AG04449 (cell line): ENCODE measurements at regions not wholly inside any gene's neighbourhood (a gene's known extent, or its start where the extent isn't known, plus 50 kb on each side); places are given as distances from the start of the nearest gene placed in this dataset.

Experiments
- CTCF ChIA-PET: fragments of 350-600 bp; formaldehyde crosslinking; extraction: SDS; loops from one replicate; lab custom pipeline; 2021; ENCODE audit warnings: antibody characterized with exemption; lab: Yijun Ruan, JAX
- POLR2A ChIA-PET: fragments of 400-600, 350-600 bp; formaldehyde crosslinking; extraction: SDS; loops from one replicate; lab custom pipeline; 2020; ENCODE audit warnings: antibody characterized with exemption, inconsistent platforms; lab: Yijun Ruan, JAX
- DNase-seq: peaks from one replicate; pipeline ENCODE4 v3.0.0-alpha.2; 2010; ENCODE audit warnings: low read depth, low spot score
- H3K4me3 ChIP-seq: 2 replicates; pipeline ENCODE4 v1.5.1; 2011; ENCODE audit warnings: low read depth, mild to moderate bottlenecking, control low read depth, low read length
- CTCF ChIP-seq: IDR thresholded peaks from one replicate; pipeline ENCODE4 v1.5.1; 2011; ENCODE audit warnings: mild to moderate bottlenecking, moderate library complexity, low read length, control low read depth, inconsistent platforms; ENCODE audit not compliant: insufficient read depth; ENCODE audit errors: missing control alignments

DNA sequence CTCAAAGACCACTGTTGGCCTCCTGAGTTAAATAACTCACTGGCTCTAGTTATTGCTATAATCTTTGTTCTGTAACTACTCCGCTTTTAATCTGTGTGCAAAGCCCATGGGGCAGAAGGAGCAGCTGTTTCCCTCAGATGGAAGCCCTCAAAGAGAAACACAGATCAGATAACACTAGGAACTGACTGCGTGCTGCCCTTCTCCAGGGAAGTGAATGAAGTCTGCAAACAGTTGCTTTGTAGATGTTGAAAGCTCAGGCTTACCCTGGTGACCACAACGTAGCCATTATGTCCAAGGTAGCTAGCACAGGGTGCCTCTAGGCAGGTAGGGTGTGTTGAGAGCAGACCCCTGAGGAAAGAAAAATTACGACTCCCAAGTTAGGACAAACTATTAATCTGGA lies 152.3 kb upstream of the STAC start:
- ChIA-PET POLR2A (no interaction called here), CTCF (no interaction called here)
- H3K4me3 ChIP-seq = no peak overlapping the region
- TF ChIP-seq CTCF = no peak
- no peak for DNase-seq

DNA sequence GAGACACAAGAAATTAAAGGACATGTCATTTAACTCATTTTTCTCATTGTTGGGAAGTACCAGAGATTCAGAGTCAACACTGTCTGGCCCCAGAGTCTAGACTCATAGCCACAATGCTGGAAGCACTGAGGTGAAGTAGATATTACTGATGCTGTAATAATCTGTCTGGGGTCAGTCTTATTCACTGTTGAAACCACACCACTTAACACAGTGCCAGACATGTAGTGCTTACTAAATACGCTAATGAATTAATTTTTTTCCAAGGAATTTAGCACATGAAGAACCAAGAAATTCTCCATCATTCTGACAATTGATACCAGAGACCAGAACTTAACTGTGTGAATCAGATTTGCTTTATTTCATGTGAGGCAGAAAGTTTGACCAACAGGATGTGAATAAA lies 150.8 kb upstream of the STAC start:
- H3K4me3 ChIP-seq = no peak overlapping the region
- DNase-seq = no peak
- TF ChIP-seq CTCF = no peak
- ChIA-PET CTCF (no interaction called here), POLR2A (no interaction called here)

DNA sequence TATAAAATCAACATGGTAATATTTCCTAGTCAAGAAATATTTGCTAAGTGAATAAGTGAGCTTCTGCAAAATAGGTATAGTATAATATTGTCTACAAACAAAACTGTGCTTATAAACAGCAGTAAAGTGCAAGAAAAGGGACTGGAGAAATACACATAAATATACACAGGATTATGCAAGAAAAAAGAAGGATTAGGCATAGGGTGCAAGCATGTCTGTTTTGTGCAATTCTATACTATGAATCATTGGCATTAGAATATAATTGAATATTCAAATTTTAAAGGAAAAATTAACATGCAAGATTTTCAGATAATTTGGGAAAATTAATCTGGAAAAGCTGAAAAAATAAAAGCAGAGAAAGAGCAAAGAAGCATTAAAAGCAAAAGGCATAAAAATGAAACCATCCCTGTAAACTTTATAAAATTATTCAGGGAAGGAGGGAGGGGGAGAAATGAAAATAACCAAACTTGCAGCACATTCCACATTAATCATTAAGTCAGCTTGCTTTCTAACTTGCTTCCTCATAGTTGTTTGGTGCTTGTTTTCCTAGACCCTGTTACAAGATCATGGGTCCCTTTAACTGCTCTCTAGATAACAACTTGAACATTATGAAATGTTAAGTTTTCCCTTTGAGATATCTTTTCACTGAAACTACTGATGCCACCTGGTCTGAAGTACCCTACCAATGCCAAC lies 147.4 kb upstream of the STAC start:
- CTCF ChIA-PET = no interaction called here

DNA sequence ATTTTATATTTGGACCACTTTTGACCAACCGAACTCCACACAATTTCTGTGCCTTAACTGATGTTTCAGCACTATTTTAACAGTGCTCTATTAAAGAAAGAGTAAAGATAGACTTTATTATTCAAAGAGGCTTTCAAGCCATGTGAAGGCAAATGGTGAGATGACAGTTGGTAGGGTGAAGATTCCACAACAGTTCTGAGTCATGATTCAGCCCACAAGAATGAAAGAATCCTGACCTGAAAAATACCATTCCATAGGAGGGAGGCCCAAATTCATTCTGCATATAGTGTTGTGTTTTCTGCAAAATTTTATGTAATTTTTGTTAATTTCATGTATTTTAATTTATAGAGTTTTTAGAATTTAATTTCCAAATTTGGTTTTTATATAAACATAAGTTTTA lies 135.6 kb upstream of the STAC start:
- peak; percentile 7 for DNase-seq
- H3K4me3 ChIP-seq = no peak overlapping the region
- ChIA-PET POLR2A (no interaction called here), CTCF (no interaction called here)
- no peak for TF ChIP-seq CTCF

More for the DNA sequence above, 147.4 kb upstream of the STAC start:
- POLR2A ChIA-PET = no interaction called here
- TF ChIP-seq CTCF = no peak
- H3K4me3 ChIP-seq = no peak overlapping the region
- DNase-seq = no peak

DNA sequence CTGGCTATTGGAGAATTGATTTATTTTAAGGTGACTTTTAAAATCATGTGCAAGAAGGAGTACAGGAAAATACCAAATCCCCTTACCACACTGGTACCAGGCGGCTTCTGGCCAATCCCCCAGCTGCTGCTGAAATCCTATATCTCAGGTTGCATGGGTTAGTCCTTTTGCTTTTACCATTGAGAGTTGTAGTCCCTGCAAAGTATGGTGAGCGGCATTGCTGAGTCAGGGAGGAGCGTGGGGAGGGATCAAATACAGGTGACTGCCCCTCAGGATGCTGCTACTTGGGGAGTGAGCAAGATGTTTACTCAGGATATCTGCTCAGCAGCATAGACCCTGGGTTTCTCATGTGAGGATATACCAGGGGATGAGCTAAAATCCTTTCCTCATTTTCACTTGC lies 131.9 kb upstream of the STAC start:
- POLR2A ChIA-PET = no interaction called here
- H3K4me3 ChIP-seq = no peak overlapping the region
- no peak for TF ChIP-seq CTCF
- DNase-seq = no peak
- CTCF ChIA-PET = no interaction called here

DNA sequence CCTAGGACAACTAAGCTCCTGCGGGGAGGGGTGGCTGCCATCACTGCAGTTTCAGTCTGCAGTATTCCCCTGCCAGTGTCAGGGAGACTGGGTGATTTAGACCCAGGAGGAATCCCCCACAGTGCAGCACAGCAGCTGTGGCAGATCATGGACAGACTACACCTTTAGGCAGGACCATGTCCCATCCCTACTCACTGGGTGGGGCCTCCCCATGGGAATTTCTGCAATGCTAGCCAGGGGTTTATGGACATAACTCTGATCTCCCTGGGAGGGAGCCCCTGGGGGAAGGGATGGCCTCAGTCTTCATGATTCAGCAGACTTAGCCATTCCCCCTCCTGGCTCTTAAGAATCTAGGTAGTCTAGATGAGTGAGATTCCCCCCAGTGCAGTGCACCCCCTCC lies 130.1 kb upstream of the STAC start:
- no peak for TF ChIP-seq CTCF
- no peak overlapping the region for H3K4me3 ChIP-seq
- DNase-seq = no peak
- POLR2A ChIA-PET = no interaction called here
- CTCF ChIA-PET = no interaction called here
